Limb (tissue), 2 donors: ENCODE measurements at regions not wholly inside any gene's neighbourhood (a gene's known extent, or its start where the extent isn't known, plus 50 kb on each side); places are given as distances from the start of the nearest gene placed in this dataset.
A peak's percentile ranks its signal among the peaks of the same experiment; 100 is the strongest.
"Not testable (repeated sequence)": the region's sequence is repeated elsewhere in the genome, so short reads cannot be mapped to it uniquely, and the experiment has no call there.

Experiments used
- DNase-seq, 2 donors: peaks; one replicate each; pipeline ENCODE4 v3.0.0-alpha.2; 2016; ENCODE audit errors: extremely low spot score in 2 of 2

DNA sequence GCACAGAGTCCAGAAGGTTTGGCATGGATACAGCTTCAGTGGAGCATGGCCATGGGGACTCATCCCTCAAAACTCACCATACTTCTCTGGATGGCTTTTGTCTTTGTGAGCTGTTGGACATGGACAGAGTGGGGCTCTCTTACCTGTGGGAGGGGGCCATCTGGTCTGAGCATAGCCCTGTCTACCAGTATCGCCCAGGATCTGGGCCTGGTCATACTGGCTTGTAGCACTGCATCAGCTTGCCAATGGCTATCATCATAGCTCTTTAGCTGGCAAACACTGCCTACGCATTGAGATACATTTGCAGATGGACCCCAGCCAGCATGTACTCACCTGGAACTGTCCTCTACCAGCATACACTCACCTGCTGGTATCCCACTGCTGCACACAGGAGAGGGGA lies 975.2 kb upstream of the NOVA1 start:
- no peak for DNase-seq

- DNase-seq = no peak
Observed at GRCh38 chr14:27587103-27587502, 989.3 kb upstream of the NOVA1 start.

DNA sequence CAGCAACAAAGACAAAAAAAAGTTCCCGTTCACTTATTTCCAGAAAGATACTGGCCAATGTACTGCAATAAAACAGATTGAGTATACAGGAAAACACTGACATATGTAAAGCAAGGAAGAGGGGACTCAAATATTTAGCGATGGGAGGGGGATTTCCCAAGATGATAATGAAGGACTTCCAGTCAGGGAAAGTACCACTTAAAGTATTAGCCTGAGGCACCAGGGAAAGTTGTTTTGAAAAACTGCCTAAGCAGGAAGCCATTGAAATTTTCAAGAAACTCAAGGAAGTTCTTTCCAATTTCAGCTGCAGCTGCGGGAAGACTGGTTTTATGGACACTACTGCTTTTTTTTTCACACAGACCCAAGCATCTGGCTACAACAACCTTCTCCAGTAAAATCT lies 1007.4 kb upstream of the NOVA1 start:
- DNase-seq = peak in 1 of 2 donors; percentile 24

DNA sequence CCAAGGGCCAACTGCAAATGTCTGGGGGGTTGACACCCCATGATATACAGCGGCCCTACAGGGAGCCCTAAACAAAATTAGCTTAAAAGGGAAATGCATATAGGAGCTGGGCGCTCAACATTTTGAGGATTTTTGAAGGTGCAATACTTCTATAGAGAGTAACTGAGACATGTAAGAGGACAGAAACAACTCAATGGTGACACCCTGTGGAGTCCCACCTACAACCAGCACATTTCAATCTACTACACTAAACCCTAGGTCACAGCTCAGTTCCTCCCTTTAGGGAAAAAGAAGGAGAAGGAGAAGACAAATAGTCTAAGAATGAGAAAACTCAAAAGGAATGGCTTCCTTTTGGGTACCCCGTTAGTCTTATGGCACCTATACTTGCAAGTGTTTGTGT lies 1010.5 kb upstream of the NOVA1 start:
- DNase-seq = no peak

DNA sequence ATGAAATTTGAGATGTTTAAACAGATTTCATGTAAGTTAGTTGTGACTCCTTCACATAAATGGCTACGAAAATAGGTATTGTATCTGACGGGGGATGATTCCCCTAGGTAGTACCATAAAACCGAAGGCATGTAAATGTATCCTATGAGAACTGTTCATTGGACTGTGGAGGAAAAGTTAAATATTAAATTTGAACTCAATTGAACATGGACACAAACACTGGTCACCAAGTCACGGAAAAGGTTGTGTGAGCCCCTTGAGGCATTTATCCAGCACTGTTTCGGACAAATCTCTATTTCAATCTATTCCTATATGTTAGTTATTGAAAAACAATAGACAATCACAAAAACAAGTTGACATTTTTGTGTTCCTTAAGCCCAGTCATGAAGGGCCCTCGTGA lies 1014.3 kb upstream of the NOVA1 start:
- DNase-seq = no peak

DNA sequence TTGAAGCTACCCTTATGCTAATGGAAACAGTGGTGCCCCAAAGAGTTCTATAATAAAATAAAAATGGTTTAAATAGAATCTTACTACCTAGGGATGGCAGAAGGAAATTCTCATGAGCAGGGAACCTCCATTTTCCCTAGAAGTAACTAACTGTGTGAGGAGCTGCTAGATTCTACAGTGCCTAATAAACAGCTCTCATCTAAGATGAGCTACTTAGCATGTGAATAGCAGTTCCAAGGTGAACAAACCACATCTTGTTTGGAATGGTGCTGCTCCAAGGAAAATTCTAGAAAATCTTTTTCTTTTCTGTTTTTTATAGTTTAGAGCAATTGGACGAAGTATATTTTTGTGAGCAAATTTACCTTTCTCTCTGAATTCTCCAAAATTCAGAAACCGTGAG lies 1015.3 kb upstream of the NOVA1 start:
- DNase-seq = no peak

- DNase-seq = no peak
Observed at GRCh38 chr14:27623782-27624181, 1025.9 kb upstream of the NOVA1 start.

DNA sequence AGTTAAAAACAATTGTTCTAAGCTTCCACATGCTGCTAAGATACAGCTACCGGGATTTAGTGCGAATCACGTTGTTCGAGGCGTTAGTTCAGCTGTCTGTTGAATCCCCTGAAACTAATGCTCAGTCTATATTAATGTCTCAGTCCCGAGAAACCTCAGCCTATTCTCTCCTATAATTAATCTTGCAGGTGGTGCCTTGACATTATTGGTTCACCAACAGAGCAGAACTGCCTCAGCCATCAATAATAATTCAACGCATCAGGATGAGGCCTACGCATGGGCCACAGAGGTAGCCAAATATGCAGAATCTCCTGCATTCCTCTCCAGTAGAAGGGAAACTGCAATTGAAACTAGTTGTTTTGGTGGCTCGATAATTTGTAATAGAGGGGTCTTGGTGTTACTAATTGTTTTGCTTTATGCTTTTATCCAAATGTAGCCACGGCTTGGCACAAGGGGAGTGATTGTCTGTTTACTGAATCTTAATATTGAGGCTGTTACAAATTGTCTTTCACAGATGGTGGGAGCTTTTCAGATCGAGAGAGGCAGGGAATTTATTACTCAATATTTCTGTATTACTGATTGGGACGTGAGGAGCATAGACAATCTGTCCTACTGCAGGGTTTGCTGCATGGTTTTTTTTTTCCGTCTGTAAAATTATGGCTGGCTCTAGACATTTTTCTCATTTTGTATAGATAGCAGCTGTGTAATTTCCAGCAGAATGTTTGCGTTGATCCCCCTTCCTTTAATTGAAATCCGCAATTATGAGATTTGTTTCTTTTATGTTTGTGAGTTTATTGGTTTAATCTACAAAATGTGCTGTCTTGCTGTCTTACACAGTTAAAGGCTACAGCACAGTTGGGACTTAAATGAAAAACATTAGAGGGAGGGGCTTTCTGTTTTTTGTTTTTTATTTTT lies 1036.5 kb upstream of the NOVA1 start:
- no peak for DNase-seq

DNA sequence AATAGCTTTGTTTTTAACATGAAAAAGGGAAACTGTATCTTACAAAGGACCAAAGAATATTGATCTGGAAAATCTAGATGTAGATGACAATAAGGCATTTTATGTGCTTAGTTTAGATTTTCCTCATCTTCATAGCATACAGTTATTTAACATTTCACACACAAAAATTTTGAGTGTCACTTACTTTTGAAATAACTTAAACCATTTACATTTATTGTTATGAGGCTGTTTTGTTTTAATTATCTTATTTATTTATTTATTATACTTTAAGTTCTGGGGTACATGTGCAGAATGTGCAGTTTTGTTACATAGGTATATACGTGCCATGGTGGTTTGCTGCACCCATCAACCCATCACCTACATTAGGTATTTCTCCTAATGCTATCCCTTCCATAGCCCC lies 1042.9 kb upstream of the NOVA1 start:
- not testable (repeated sequence) for DNase-seq

- no peak for DNase-seq
Observed at GRCh38 chr14:27642251-27642866, 1044.5 kb upstream of the NOVA1 start.

DNA sequence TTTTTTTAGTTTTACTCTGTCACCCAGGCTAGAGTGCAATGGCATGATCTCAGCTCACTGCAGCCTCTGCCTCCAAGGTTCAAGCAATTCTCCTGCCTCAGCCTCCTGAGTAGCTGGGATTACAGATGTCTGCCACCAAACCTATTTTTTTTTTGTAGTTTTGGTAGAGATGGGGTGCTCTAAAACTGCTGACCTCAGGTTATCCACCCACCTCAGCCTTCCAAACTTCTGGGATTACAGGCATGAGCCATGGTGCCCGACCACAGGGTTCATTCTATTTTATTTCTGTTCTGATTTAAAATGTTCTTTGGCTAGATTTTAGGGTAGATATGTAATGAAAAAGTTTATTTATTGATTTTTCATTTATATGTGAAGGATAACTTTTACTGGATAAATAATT lies 1062.8 kb upstream of the NOVA1 start:
- no peak for DNase-seq

DNA sequence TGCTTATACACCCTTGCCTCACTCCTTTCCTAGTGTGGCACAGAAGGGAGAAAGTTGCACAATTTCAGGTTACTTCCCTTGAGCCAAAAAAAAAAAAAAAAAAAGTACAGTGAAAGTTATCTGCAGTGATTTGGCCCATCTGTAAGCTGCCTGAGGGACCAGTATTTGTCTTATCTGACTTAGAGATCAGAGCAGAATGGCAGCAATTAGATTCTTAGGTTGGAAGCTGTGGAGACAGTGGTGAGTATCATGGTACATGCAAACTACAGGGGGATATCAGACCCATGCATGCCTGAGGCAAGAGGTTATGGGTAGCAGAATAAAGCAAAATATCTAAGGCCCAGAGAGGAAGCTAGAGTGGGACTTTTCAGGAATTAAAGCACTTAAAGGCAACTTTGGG lies 1070.7 kb upstream of the NOVA1 start:
- no peak for DNase-seq

DNA sequence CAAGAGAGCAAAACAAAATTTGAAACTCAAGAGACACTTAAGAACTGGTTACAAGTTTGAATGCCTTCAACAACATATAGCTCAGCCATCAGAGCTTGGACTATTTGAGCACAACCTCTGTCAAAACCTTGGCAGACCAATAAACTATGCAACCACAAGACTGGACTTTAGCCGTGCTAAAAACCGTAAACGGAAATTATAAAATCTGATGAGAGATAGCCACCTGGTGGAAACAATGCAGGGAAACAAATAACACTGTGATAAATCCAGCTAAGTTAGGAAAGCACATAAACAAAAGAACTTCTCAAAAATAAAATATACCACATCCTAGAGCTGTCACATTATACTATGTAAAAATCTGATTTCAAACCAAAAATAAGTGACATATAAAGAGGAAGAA lies 1074.2 kb upstream of the NOVA1 start:
- DNase-seq = no peak

DNA sequence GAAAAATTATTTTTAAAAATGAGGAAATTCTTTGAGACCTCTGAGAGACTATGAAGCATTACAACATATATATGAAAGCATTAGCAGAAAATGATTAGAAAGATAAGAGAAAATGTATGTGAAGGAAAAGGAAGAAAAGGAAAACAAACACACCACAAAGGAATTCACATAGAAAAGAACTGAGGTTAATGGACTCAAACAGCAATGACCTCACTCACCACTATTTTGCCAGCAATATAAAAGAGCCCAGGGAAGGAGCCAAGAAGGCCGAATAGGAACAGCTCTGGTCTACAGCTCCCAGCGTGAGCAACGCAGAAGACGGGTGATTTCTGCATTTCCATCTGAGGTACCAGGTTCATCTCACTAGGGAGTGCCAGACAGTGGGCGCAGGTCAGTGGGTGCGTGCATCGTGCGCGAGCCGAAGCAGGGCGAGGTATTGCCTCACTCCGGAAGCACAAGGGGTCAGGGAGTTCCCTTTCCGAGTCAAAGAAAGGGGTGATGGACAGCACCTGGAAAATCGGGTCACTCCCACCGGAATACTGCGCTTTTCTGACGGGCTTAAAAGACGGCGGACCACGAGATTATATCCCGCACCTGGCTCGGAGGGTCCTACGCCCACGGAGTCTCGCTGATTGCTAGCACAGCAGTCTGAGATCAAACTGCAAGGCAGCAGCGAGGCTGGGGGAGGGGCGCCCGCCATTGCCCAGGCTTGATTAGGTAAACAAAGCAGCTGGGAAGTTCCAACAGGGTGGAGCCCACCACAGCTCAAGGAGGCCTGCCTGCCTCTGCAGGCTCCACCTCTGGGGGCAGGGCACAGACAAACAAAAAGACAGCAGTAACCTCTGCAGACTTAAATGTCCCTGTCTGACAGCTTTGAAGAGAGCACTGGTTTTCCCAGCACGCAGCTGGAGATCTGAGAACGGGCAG lies 1075.2 kb upstream of the NOVA1 start:
- not testable (repeated sequence) for DNase-seq

GRCh38 chr14:27686137-27686536 lies 1080.5 kb upstream of the FOXG1 start:
- DNase-seq = no peak

DNA sequence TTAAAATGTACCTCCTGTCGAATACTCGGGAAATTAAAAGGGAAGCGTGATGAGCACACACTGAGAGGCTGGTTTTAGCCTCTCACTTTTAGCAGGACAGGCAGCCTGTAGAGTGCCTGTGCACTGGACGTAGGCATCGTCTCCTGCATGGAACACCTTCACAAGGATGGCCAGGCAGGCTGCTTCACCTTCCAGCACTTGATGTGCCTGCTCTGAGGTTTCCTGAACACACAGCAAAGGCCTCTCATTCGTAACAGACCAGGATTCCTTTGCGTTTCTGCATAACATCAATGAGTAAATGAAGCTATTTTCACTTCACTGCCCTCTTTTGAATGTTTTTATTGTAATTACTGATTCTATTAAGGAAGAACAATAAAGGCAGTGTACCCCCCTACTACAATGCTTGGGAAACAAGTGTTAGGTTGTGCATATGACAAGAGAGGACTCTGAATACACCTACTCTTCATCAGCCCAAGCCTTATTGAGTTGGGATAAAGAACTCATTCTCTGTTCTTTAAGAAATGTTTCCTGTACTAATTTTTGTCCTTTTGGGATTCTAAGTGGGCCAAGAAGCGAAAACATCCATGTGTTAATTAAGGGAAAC lies 1077.6 kb upstream of the FOXG1 start:
- no peak for DNase-seq

DNA sequence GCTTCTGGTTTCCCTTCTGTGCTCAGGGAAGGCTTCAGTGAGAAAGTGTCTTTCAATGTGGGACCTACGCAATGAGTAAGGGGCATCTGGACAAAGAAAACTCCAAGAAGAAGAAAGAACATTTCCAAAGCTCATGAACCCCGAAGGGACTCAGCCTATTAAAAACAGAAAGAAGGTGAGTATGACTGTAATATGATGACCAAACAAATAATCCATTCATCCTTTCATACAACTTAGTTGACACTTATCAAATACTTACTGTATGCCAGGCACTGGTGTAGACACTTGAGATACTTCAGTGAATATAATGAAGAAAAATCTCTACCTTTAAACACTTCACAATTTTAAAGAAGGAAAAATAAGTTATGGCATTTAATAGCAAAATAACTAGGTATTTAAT lies 1054.2 kb upstream of the FOXG1 start:
- no peak for DNase-seq

- no peak for DNase-seq
Observed at GRCh38 chr14:27715561-27715960, 1051.0 kb upstream of the FOXG1 start.

GRCh38 chr14:27721760-27722159 lies 1044.8 kb upstream of the FOXG1 start:
- DNase-seq = no peak

- no peak for DNase-seq
Observed at GRCh38 chr14:27725482-27725881, 1041.1 kb upstream of the FOXG1 start.

DNA sequence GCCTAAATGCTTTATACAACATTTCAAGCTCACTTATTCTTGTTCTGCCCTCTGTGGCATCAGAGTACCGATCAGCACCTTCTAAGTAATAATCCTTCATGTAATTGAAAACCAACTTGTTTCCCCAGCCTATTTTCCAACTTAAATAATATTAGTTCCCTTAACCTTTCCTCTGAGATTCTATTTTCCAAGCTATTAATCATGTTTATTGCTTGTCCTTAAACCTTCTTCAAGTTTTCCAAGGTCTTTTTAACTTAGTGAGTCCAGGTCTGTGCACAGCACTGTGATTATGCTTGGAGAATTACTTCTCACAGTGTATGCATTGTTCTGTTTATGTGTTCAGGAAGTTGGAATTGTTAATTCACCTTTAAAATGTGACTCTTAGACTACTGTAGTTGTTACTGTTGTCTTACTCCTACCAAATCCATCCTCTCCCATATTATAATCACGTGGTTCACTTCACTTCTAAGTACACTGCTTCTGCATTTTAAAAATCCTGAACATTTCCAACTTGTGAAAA lies 1039.3 kb upstream of the FOXG1 start:
- DNase-seq = no peak
